HG02623 (cell line): ENCODE measurements at regions not wholly inside any gene's neighbourhood (a gene's known extent, or its start where the extent isn't known, plus 50 kb on each side); places are given as distances from the start of the nearest gene placed in this dataset.

Source experiments
- ATAC-seq: cut with Tn5 transposase; IDR thresholded peaks from one replicate; pipeline ENCODE4 v1.9.1; 2021; ENCODE audit warnings: moderate library complexity; ENCODE audit not compliant: unreplicated experiment

- no peak for ATAC-seq
These were observed 244.9 kb downstream of the IRX2 start for GRCh38 chr5:2506603-2507002.

GRCh38 chr5:2505217-2505616 is 246.3 kb downstream of the IRX2 start:
- no peak for ATAC-seq

- no peak for ATAC-seq
These were observed 248.4 kb downstream of the IRX2 start for GRCh38 chr5:2502970-2503594.

- ATAC-seq, result no peak
These were observed 251.6 kb downstream of the IRX2 start for GRCh38 chr5:2499917-2500316.

- no peak for ATAC-seq
These were observed 254.6 kb downstream of the IRX2 start for GRCh38 chr5:2496891-2497290.

GRCh38 chr5:2496126-2496525 is 255.4 kb downstream of the IRX2 start:
- no peak for ATAC-seq

- no peak for ATAC-seq
These were observed 258.1 kb downstream of the IRX2 start for GRCh38 chr5:2493356-2493755.

GRCh38 chr5:2492476-2492875 is 259.0 kb downstream of the IRX2 start:
- ATAC-seq, result no peak

- no peak for ATAC-seq
These were observed 259.6 kb downstream of the IRX2 start for GRCh38 chr5:2491846-2492245.

- ATAC-seq, result no peak
These were observed 262.2 kb downstream of the IRX2 start for GRCh38 chr5:2489306-2489705.

GRCh38 chr5:2488593-2488992 is 262.9 kb downstream of the IRX2 start:
- ATAC-seq, result no peak

- ATAC-seq, result no peak
These were observed 264.2 kb downstream of the IRX2 start for GRCh38 chr5:2487152-2487763.

- no peak for ATAC-seq
These were observed 265.1 kb downstream of the IRX2 start for GRCh38 chr5:2486373-2486772.

- no peak for ATAC-seq
These were observed 268.7 kb downstream of the IRX2 start for GRCh38 chr5:2482778-2483177.

- no peak for ATAC-seq
These were observed 270.6 kb downstream of the IRX2 start for GRCh38 chr5:2480871-2481270.

- no peak for ATAC-seq
These were observed 275.6 kb downstream of the IRX2 start for GRCh38 chr5:2475902-2476301.

GRCh38 chr5:2472670-2473069 is 278.8 kb downstream of the IRX2 start:
- no peak for ATAC-seq

- no peak for ATAC-seq
These were observed 280.2 kb downstream of the IRX2 start for GRCh38 chr5:2471152-2471879.

GRCh38 chr5:2466966-2467365 is 284.5 kb downstream of the IRX2 start:
- ATAC-seq, result no peak

GRCh38 chr5:2465383-2465782 is 286.1 kb downstream of the IRX2 start:
- ATAC-seq, result no peak

GRCh38 chr5:2464141-2464540 is 287.3 kb downstream of the IRX2 start:
- no peak for ATAC-seq
